PC-3 (cell line): ENCODE measurements at regions not wholly inside any gene's neighbourhood (a gene's known extent, or its start where the extent isn't known, plus 50 kb on each side); places are given as distances from the start of the nearest gene placed in this dataset.
A peak's percentile ranks its signal among the peaks of the same experiment; 100 is the strongest.

Source experiments
- ATAC-seq: fragments of 200-7000 bp; cut with Tn5 transposase; 2 replicates; pipeline ENCODE4 v1.9.1; 2020; ENCODE audit warnings: mild to moderate bottlenecking, moderate library complexity
- BruUV-seq: library from RNA; stranded (reverse); fragments of 400-500 nt; replicated peaks from 2 replicates; lab custom pipeline; 2021; lab: Mats Ljungman, UMichigan
- CTCF ChIA-PET: fragments of 300-600 bp; sonication (Branson Sonifier 250); formaldehyde crosslinking; loops from one replicate; lab custom pipeline; 2022; ENCODE audit warnings: antibody characterized with exemption; lab: Charles Lee
- POLR2A ChIA-PET: fragments of 300-600 bp; sonication (Branson Sonifier 250); formaldehyde crosslinking; loops from one replicate; lab custom pipeline; 2022; ENCODE audit warnings: antibody characterized with exemption; ENCODE audit not compliant: unreplicated experiment; lab: Charles Lee
- DNase-seq: peaks from one replicate; pipeline ENCODE4 v3.0.0-alpha.2; 2015
- H2AFZ ChIP-seq: fragments of 300-600 bp; sonication (generic); 2 replicates; pipeline ENCODE4 v1.6.0; 2016; ENCODE audit warnings: antibody characterized with exemption, low read length
- H3F3A ChIP-seq: fragments of 300-600 bp; sonication (generic); one replicate; pipeline ENCODE4 v1.6.0; 2017; ENCODE audit warnings: antibody characterized with exemption, low read length, control low read depth, mild to moderate bottlenecking; ENCODE audit not compliant: unreplicated experiment
- H3K27ac ChIP-seq: fragments of 300-600 bp; sonication (generic); 2 replicates; pipeline ENCODE4 v1.5.1; 2016; ENCODE audit warnings: mild to moderate bottlenecking, low read length
- H3K27me3 ChIP-seq: fragments of 300-600 bp; sonication (generic); 2 replicates; pipeline ENCODE4 v1.6.1; 2016; ENCODE audit warnings: low read length, mixed read lengths
- H3K36me3 ChIP-seq: fragments of 300-600 bp; sonication (generic); 2 replicates; pipeline ENCODE4 v1.6.1; 2016; ENCODE audit warnings: low read depth, mixed run types, low read length, mixed read lengths
- H3K4me1 ChIP-seq: fragments of 300-600 bp; sonication (generic); 2 replicates; pipeline ENCODE4 v1.5.1; 2016; ENCODE audit warnings: low read length; ENCODE audit not compliant: insufficient read depth
- H3K4me2 ChIP-seq: fragments of 300-600 bp; sonication (generic); 2 replicates; pipeline ENCODE4 v1.6.0; 2016; ENCODE audit warnings: low read length
- H3K4me3 ChIP-seq: fragments of 300-600 bp; sonication (generic); 2 replicates; pipeline ENCODE4 v1.5.1; 2016; ENCODE audit warnings: mild to moderate bottlenecking, low read length, mixed read lengths
- H3K79me2 ChIP-seq: fragments of 300-600 bp; sonication (generic); 2 replicates; pipeline ENCODE4 v1.6.1; 2017; ENCODE audit warnings: low read length, mixed read lengths
- H3K9ac ChIP-seq: fragments of 300-600 bp; sonication (generic); 2 replicates; pipeline ENCODE4 v1.6.0; 2016; ENCODE audit warnings: mild to moderate bottlenecking, low read length
- H3K9me2 ChIP-seq: fragments of 300-600 bp; sonication (generic); replicated peaks from 2 replicates; pipeline ENCODE4 v1.6.1; 2016; ENCODE audit warnings: mixed run types, low read length, mixed read lengths
- H3K9me3 ChIP-seq: fragments of 300-600 bp; sonication (generic); 2 replicates; pipeline ENCODE4 v1.6.1; 2016; ENCODE audit warnings: low read length, mixed read lengths
- H4K20me1 ChIP-seq: fragments of 300-600 bp; sonication (generic); 2 replicates; pipeline ENCODE4 v1.6.1; 2016; ENCODE audit warnings: low read length, mixed read lengths
- EZH2 ChIP-seq: fragments of 300-600 bp; sonication (generic); IDR thresholded peaks from one replicate; pipeline ENCODE4 v1.6.1; 2017; ENCODE audit warnings: antibody characterized with exemption, mild to moderate bottlenecking, low read length; ENCODE audit not compliant: unreplicated experiment
- EZH2phosphoT487 ChIP-seq: fragments of 300-600 bp; sonication (generic); IDR thresholded peaks from 2 replicates; pipeline ENCODE4 v1.6.1; 2018; ENCODE audit warnings: mild to moderate bottlenecking, antibody characterized with exemption, low read length, borderline replicate concordance
- intact Hi-C: fragments of 100-400 bp; cut with micrococcal nuclease; formaldehyde crosslinking; loops from 2 replicates; pipeline ENCODE4 v1.9.0; 2023
- TF ChIP-seq, protein P1 (sequence below): fragments of 300-600 bp; sonication (generic); conservative IDR thresholded peaks from 2 replicates; pipeline ENCODE4 v1.5.1; 2017; ENCODE audit warnings: antibody characterized with exemption, low read depth, mild to moderate bottlenecking, low read length

DNA sequence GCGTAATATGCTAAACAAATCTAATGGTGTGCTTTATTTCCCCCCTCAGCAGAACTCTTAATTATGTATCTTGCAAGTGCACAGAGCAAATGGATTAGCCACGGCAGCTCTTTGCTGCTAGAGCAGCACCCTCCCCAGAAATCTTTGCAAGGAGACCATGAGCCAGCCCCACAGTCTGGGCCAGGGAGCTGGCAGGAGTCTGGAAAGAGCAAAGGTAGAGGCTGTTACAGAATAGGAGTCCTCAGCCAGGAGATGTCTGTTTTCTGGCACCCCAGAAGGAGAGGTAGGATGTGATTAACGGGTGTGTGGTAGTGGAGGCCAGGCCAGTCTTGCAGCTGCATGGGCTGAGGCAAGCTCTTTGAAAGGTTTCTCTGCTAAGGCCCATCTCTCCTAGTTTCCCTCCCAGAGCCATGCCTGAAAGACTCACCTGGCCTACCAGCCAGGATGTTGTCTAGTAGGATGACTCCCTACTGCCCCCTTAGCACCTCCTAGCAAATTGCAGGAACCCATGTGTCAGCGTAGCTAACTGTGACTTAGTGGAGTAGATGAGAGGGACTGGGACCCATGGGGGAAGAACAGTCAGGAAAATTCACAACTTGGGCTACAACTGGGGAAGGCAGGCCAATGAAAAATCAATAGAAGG, 557.2 kb downstream of the BUD13 start:
- intact Hi-C loops: loop anchor here (5.0 kb wide), 1 partner anchor 477 kb away; no protein-coding TSS in a partner anchor
- TF ChIP-seq EZH2phosphoT487 (no peak), EZH2 (no peak)
- TF ChIP-seq, protein P1, sequence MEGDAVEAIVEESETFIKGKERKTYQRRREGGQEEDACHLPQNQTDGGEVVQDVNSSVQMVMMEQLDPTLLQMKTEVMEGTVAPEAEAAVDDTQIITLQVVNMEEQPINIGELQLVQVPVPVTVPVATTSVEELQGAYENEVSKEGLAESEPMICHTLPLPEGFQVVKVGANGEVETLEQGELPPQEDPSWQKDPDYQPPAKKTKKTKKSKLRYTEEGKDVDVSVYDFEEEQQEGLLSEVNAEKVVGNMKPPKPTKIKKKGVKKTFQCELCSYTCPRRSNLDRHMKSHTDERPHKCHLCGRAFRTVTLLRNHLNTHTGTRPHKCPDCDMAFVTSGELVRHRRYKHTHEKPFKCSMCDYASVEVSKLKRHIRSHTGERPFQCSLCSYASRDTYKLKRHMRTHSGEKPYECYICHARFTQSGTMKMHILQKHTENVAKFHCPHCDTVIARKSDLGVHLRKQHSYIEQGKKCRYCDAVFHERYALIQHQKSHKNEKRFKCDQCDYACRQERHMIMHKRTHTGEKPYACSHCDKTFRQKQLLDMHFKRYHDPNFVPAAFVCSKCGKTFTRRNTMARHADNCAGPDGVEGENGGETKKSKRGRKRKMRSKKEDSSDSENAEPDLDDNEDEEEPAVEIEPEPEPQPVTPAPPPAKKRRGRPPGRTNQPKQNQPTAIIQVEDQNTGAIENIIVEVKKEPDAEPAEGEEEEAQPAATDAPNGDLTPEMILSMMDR: peak; percentile 24; the same call in 1 of the 2 replicates
- H3K79me2 ChIP-seq: no peaks in the 10 kb centered on the region
- no peaks in the 10 kb centered on the region for H3K4me1 ChIP-seq
- 0 out of 2 replicates have a peak, but pooled peaks cover 7% of the 10 kb centered on the region for H3K9me3 ChIP-seq
- ATAC-seq (no peak), DNase-seq (no peak)
- H3K9me2 ChIP-seq: no peaks in the 10 kb centered on the region
- H3K4me3 ChIP-seq: no peak overlapping the region
- no peak overlapping the region for H3K27ac ChIP-seq
- ChIA-PET CTCF (no interaction called here), POLR2A (no interaction called here)
- H3K4me2 ChIP-seq: no peak overlapping the region
- H3K36me3 ChIP-seq: no peaks in the 10 kb centered on the region
- no TSS peak for BruUV-seq
- H3K9ac ChIP-seq: no peak overlapping the region
- H3K27me3 ChIP-seq: no peaks in the 10 kb centered on the region
- H2AFZ ChIP-seq: no peak overlapping the region
- no peaks in the 10 kb centered on the region for H3F3A ChIP-seq
- H4K20me1 ChIP-seq: no peaks in the 10 kb centered on the region

GRCh38 chr11:116211147-116211546, 561.6 kb downstream of the BUD13 start:
- DNase-seq: no peak
- ATAC-seq: no peak
- Histone ChIP-seq H3K9me2 (no peaks in the 10 kb centered on the region), H4K20me1 (no peaks in the 10 kb centered on the region), H2AFZ (no peak overlapping the region), H3F3A (no peaks in the 10 kb centered on the region), H3K9ac (no peak overlapping the region), H3K9me3 (0 out of 2 replicates have a peak, but pooled peaks cover 7% of the 10 kb centered on the region), H3K27me3 (no peaks in the 10 kb centered on the region), H3K79me2 (no peaks in the 10 kb centered on the region), H3K4me2 (no peak overlapping the region), H3K4me3 (no peak overlapping the region), H3K36me3 (no peaks in the 10 kb centered on the region), H3K4me1 (no peaks in the 10 kb centered on the region), H3K27ac (no peak overlapping the region)
- BruUV-seq: no TSS peak
- POLR2A ChIA-PET: no interaction called here
- TF ChIP-seq EZH2 (no peak), EZH2phosphoT487 (no peak)
- TF ChIP-seq, protein P1: no peak
- intact Hi-C loops: no loop called here
- CTCF ChIA-PET: no interaction called here

DNA sequence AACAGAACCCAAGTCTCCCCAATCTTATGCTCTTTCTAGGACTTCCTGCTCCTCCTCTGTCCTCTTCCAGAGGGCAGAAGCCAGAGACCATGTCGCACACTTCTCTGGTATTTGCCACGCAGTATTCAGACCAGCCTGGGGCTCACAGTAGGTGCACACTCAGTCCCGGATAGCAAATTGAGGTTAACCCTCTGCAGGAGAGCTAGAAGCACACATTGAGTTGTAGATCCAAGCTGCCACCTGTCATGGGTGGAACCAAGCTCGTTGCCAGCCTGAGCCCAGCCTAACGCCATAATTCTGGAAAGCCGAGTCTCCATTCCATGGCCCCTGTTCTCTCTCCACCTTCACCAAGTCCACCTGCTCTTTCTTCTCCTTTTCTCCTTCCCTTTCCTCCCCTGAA, 562.1 kb downstream of the BUD13 start:
- no peaks in the 10 kb centered on the region for H4K20me1 ChIP-seq
- H3F3A ChIP-seq: no peaks in the 10 kb centered on the region
- H3K27ac ChIP-seq: no peak overlapping the region
- 0 out of 2 replicates have a peak, but pooled peaks cover 7% of the 10 kb centered on the region for H3K9me3 ChIP-seq
- no peak overlapping the region for H3K4me2 ChIP-seq
- POLR2A ChIA-PET: no interaction called here
- BruUV-seq: no TSS peak
- TF ChIP-seq EZH2: no peak
- TF ChIP-seq EZH2phosphoT487: no peak
- TF ChIP-seq, protein P1: no peak
- no peak overlapping the region for H2AFZ ChIP-seq
- intact Hi-C loops: no loop called here
- H3K27me3 ChIP-seq: no peaks in the 10 kb centered on the region
- no peak overlapping the region for H3K9ac ChIP-seq
- no peak overlapping the region for H3K4me3 ChIP-seq
- no peaks in the 10 kb centered on the region for H3K4me1 ChIP-seq
- H3K36me3 ChIP-seq: no peaks in the 10 kb centered on the region
- no peaks in the 10 kb centered on the region for H3K9me2 ChIP-seq
- ATAC-seq: no peak
- no peak for DNase-seq
- CTCF ChIA-PET: no interaction called here
- no peaks in the 10 kb centered on the region for H3K79me2 ChIP-seq
